M059J (cell line): ENCODE measurements at regions not wholly inside any gene's neighbourhood (a gene's known extent, or its start where the extent isn't known, plus 50 kb on each side); places are given as distances from the start of the nearest gene placed in this dataset.

Experiments used
- DNase-seq: peaks from one replicate; pipeline ENCODE4 v3.0.0-alpha.2; 2012; ENCODE audit warnings: low read depth

DNA sequence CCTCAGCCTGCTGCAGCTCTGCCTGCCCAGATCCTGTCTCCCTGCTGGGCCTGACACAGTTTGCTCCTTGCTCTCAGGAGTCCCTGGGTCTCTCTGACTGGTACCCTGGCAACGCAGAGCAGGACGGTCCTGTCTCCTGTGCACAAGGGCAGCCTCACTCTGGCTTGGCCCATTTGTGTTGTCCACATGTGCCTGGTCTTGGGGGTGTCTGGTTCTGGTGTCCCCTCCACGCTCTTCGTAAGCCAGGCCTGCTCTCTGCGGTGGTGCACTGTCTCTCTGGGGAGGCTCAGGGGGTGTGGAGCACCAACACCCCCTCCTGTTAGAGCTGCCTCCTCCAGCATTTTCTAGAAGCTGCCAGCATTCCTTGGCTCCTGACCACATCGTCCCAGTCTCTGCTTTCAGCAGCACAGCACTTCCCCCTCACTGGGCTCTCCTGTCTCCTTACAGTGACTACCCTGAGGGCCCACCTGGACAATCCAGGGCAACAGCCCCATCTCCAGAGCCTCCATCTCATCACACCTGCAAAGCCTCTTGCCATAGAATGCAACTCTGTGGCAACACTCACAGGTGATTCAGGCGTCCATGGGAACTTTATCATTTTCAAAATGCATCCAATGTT is 235.6 kb upstream of the HS6ST1 start:
- DNase-seq, result no peak

DNA sequence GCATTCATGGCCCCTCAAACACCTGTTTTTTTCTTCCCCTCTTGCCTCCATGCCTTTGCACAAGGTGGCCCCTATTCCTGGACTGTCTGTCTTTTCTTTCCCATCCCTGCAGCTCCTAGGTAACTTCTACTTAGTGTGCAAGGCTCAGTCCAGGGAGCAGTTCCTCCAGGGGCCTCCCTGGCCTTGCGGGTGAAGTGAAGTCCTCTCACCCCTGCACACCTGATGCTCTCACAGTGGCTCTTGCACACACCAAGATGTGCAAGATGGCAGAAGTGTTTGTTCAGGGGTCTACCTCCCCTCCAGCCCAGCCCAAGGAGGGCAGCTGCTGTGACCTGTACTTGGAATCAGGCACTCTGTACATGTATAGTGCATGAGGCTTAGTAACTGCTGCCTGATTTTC is 236.8 kb upstream of the HS6ST1 start:
- no peak for DNase-seq

DNA sequence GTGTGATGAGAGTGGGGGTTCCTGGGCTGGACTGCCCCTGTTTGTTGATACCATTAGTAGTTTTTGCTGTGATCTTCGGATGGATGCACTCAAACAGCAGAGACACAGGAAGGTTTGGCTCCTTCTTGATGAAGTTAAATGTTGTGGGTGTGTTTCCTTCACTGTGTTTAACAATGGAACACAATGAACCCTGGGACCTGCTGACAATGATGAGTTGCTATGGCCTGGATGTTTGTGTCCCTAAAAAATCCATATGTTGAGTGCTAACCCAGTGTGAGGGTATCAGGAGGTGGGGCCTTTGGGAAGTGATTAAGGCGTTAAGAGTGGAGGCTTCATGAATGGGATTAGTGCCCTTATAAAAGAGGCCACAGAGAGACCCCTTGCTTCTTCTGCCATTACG is 237.4 kb upstream of the HS6ST1 start:
- DNase-seq, result no peak

DNA sequence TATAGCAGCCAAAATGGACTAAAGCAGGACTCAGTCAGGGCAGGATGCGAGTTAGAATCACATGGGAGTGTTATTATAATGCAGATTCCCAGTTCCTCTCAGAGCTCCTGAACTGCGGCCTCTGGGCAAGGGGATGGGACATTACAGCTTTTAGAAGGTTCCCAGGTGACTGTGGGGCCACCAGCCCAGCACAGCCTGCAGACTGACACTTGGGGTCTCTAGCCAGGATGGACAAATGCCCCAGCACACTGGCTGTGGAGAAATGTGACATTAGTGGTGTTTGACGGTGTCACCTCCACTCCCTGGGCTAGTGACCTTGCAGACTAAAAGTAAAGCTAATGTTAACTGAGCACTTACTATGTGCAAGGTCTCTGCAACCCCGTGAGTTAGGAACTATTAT is 238.0 kb upstream of the HS6ST1 start:
- no peak for DNase-seq

DNA sequence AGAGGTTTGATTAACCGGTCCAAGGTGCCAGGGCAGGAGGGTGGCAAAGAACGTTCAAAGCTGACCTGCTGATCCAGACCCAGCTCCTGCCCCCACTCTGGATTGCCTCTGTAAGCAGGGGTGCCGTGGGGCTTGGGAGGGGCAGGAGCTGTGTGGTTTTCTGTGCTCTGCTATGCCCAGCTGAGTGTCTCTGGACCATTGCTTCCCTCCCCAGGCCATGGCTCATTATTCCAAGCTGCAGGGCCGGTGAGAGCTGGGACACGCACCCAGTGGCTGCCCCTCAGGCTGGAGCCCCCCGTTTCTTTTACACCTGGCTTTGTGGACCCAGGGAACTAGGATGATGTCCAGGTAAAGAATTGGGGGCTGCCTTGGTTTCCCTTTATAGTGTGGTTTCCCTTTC is 238.4 kb upstream of the HS6ST1 start:
- no peak for DNase-seq

DNA sequence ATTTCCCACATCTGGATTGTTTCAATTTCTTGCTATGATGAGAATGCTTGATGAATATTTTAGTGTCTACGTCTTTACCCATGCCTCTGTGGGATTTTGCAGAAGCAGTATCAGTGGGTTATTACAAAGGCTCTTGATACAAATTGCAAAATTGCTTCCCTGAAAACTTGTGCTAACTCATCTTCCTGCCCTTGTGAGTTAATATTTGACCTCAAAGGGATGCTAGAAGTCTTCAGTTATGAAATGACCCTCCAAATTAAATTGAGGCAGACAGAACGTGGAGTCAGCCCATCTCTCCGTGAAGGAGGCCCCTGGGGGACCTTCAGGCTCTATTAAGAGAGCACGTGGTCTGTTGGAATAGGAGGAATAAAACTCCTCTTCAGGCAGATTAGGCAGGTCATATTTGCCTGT is 239.2 kb upstream of the HS6ST1 start:
- no peak for DNase-seq

DNA sequence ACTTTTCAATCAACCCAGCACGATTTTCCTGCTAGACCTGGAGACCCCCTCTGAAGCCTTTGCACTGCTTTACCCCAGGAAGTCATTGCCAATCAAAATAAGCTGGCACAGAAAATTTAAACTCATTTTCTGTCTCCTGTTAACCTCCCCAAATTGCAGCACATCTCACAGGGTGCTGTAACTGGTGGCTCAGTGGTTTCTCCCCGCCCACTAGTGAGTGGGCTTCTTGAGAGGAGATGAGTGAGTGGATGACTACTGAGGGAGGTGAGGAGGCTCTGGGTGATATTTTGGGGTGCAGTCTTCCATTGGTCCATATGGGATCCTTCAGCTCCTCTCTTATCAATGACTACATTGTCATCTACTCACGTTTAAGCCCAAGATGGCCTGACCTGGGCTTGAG is 239.8 kb upstream of the HS6ST1 start:
- DNase-seq, result no peak

DNA sequence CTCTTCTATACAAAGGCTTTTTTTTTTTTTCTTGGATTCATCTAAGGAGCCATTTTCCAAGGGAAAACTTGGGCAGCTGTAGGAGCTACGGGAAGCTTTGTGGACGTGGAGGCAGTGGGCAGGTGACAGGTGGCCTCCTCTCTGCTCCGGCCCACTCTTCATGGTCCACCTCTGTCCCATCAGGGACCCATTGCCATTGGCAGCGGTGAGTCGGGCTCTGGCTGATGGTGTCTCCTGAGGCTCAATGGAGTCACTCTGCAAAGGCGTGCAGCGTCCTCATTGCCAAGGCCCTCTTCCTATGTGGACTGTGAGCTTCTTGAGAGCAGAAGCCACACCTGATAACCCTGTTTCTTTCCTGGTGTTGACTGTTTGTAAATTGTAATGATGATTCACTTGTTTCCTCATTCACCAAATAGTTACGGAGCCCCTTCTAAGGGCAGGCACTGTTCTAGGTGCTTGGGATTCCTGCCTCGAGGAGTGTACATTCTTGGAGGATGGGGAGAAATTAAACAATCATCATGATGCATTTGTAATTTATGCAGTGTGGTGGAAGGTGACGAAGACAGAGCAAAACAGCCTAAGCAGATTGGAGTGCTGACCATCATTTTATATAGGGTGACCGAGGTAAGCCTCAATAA is 240.3 kb upstream of the HS6ST1 start:
- no peak for DNase-seq

DNA sequence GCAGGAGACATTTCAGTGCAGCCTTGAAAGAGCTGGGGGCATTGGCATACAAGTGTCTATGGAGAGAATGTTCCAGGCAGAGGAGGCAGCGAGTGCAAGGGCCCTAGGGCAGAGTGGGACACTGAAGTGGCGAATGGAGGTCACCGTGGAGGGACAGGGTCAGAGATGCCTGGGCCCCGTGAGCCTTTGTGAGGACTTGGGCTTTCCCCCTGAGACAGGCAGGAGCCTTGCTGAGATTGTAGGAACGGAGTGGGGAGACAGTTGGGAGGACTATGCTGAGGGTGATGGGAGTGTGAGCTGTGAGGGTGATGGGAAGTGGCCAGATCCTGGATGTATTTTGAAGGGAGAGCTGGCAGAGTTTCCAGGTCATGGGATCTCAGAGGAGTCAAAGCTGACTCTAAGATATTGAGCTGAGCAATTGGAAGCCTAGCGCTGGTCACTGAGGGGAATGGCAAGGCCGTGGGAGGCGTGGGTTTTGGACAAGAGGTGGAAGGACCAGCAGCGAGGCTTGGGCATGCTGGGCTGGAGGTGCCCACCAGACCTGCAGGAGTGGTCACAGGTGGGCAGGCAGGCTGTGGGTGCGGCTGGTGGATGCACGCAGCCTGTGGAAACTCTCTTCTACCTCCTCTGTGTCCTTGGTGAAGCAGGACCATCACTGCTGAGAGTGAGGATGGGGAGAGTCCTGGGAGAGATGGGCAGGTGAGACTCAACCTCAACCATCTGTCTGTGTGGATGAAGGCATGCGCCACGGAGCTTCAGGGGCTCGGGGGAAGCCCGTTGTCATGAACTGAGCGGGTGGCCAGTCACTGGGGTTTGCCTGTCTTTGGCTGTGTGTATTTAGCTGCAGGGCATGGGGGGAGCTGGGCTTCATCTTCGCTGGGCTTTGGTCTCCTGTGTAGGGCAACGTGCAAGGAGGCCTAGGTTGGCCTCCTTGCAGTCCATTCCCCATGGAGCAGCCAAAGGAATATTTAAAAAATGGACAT is 241.2 kb upstream of the HS6ST1 start:
- DNase-seq, result no peak

DNA sequence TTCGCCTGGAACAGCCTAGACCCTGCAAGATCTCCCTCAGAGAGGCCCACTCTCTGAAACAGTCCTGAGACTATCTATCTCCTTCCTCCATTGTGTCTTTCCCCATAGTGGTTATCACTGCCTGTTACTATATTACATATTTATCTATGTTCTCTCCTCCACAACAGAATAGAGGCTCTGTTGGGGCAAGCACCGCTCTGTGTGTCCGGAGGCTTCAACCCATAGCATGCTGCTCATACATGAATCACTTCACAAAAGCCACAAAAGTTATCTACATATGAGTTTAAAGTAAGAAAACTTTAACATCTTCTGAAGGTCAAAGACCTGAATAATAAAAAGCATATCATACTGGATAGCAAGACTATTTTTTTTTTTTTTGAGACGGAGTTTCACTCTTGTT is 242.1 kb upstream of the HS6ST1 start:
- DNase-seq, result no peak

DNA sequence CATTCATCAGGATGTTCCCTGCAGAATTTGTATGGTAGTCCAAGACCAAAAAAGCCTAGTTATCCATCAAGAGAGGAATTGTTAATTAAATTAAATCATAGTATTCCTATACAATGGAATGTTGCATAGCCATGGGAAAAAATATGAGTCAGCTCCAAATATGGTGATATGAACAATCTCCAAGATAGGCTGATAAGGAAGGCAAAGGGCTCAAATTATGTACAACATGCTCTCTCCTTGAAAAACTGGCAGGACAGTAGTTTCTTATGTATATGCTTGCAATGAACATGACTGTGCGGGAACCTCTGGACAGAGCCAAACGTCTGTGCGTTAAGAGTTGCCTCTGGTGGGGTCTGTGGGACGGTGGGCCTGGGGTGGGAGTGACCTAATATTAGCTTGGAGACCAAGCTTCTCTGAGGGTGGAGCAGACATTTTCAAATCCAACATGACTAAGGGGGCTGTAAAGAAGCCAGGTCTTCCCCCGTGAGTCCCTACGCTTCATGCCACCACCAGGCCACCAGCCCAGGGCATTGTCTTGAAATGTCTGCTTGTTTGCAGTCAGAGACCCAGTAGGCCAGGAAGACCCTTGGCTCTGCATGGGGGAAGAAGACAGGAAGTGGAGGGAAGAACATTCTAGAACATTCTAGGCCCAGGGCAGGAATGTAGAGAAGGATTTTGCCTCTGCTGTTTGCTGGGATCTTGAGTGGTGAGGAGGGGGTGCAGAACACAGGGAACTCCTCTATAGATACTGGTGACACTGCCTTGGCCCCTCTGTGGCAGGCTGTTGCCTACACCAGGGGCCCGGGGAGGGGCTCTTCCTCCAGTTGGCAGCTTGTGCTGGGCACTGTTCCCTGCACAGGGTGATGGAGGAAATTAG is 244.0 kb upstream of the HS6ST1 start:
- DNase-seq, result no peak

DNA sequence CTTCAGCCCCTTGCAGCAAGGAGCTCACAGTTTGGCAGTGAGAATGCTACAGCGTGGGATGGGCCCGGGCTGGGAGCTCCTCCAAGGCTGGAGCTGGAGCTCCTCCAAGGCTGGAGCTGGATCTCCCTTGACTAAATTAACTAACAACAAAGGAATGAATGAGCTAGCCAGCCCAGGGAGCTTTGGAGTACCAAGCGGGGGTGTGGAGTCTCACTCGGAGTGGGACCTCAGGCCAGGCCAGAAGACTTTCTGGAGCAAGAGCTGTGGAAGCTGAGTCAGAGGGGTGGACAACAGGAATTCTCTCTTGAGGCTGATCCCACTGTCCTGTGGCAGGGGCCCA is 244.7 kb upstream of the HS6ST1 start:
- peak; percentile 1 for DNase-seq

DNA sequence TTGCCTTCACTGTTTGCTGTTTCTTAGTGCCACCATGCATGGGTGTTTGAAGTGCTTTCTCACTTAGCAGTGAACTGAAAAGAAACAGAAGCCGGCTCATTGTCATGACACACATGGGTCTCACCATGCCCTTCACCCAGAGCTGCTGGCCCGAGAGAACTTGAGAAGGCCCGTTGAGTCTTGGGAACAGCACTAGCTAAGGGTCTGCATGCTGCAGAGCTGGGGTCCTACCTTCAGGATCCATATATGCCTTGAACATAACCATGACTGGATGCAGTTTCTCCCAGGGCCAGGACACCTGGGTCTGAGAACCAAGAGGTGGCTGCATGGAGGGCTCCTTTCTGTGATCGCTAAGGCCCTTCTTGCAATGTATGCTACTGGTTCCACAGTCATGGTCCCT is 245.5 kb upstream of the HS6ST1 start:
- no peak for DNase-seq

DNA sequence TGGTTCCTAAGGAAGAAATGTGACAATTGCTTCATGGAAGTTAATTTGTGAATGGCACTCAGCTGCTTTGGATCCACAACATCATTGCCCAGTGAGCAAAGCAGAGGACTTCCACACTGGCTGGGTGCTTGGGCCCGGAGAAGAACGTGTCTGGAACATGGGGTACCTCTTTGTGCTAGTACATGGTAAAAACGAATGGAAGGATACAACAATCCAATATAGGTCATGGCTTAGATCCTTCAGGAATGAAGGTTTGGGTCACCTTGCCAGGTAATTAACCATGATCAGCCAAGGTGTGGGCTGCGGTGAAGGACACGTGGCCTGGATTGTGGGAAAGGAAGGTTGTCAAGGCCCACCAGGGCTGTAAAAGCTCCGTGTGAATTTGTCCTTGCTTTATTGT is 245.9 kb upstream of the HS6ST1 start:
- no peak for DNase-seq

DNA sequence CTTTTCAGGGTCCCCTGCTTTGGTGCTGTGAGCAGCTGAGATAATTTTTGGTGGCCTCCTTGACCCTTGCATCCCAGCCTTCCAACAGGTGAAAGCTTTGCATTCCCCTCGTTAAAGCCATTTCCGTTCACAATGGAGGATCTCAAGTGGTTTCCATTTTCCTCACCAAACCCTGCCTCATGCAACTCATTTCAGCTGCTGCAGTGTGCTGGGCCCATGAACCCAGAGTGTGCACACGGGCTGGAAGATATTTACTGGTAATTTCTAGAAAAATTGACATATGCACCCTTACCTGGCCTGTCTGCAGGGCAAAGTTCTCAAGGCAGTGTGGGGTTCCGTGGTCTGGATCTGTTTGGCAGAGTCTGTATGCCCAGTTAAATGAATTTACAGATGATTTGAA is 246.8 kb upstream of the HS6ST1 start:
- DNase-seq, result no peak

DNA sequence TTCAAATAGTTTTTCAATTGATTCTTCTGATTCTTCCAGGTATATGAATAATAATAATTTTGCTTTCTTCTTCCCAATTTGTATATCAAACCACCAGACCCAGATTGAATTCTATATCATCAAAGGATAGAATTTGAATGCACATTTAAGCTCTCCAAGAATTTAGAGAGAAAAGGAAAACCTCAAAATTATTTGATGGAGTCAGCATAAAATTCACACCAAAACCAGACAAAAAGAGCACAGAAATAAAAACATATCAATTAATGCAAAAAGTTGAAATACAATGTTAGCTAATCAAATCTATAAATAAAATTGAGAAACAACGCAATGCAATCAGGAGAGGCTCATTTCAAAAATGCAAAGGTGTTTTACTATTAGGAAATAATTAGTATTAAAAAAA is 248.0 kb upstream of the HS6ST1 start:
- no peak for DNase-seq

DNA sequence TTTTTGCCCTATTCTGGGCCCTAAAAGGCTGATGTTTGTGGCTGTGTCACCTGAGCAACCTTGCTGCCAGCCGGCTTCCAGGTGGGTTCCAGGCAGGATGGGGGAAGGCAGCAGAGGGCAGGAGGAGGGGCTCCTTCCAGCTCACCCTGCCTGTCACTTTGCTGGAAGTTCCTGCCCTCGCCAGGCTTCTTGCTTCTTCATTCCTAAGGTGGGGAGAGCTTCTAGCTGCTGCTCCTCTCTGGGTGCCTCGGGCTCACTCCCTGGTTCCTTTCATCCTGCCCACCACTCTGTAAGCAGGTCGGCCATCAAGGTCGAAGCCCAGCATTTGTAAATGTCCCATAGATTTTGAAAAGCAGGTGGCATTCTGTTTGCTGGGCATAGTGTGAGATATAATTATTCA is 249.4 kb upstream of the HS6ST1 start:
- no peak for DNase-seq

DNA sequence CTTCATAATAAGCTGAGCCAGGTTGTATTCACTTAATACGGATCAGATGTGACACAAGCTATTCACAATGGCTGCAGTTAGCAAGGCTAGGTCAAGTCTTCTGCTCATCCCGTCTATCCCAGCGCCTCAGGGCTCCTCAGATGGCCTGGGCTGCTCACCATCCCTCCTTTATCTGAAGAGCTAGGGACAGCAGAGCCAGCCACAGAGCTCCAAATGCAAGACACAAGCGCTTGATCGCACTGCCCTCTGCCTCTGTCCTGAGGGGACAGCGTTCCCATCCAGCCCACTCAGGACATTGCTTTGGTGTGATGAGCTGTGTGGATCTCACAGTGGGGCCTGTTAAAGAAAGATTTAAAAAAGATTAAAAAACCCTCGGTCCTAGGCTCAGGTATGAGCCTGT is 254.4 kb upstream of the HS6ST1 start:
- no peak for DNase-seq

DNA sequence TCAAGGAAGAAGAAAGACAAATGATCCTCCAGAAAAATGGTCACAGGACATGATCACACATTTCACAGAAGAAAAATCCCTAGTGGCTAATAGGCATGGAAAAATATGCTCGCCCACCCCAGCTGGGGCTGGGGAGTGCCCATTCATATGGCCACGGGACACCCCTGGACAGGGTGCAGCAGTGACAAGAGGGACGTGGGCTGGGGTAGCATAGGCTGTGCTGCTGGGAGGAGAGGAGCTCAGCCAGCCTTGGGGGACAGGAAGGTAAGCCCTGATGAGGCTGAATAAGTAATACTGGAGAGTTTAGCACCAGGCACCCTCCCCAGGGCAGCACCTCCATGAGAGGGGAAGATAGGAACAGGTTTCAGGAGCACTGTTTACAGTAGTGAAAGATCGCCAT is 254.9 kb upstream of the HS6ST1 start:
- no peak for DNase-seq

DNA sequence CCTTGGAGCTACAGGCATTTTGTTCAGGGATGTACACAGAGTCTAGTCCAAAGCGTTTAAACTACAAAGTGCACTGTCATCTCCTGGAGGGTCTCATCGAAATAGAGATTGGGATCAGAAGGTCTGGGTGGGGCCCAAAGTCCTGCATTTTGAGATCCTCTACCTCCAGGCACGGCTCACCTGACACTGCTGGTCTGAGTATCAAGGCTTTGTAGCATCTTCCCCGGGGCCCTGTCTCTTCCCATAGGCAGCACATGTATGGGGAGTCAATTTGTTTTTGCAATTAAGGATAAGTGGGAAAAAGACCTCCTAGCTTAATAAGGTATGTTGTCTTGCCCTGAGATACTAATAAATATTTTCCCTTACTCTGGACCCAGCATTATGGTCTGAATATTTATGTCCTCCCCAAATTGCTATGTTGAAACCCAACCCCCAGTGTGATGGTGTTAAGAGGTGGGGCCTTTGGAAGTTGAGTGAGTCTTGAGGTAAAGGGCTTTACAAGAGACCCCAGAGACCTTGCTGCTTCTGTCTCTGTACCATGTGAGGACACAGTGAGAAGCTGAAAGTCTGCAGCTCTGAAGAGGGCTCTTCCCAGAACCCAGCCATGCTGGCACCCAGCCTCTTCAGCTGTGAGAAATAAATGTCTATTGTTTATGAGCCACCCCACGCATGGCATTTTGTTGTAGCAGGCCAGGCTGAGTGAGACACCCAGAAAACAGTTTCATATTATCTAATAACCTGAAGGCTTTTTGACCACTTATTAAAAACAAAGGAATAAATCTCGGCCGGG is 258.7 kb upstream of the HS6ST1 start:
- no peak for DNase-seq
